Immature natural killer cell (primary cell): ENCODE measurements at regions not wholly inside any gene's neighbourhood (a gene's known extent, or its start where the extent isn't known, plus 50 kb on each side); places are given as distances from the start of the nearest gene placed in this dataset.
"Not testable (repeated sequence)": the region's sequence is repeated elsewhere in the genome, so short reads cannot be mapped to it uniquely, and the experiment has no call there.

ENCODE experiments used
- DNase-seq, 3 donors: peaks; one replicate each; pipeline ENCODE4 v3.0.0; 2022; ENCODE audit warnings: mixed read lengths in 1 of 3
- H3K27ac Mint-ChIP-seq, 6 donors: one replicate each; pipeline ENCODE4 v1.8.0; 2020; ENCODE audit warnings: mixed read lengths in 6 of 6, mild to moderate bottlenecking in 5 of 6, inconsistent platforms in 4 of 6, moderate library complexity in 3 of 6
- H3K27me3 Mint-ChIP-seq, 3 donors: one replicate each; pipeline ENCODE4 v1.8.0; 2020 to 2021; ENCODE audit warnings: low read depth in 3 of 3, mild to moderate bottlenecking in 3 of 3, mixed read lengths in 3 of 3, moderate library complexity in 3 of 3, inconsistent platforms in 1 of 3
- H3K36me3 Mint-ChIP-seq, 3 donors: one replicate each; pipeline ENCODE4 v1.8.0; 2020; ENCODE audit warnings: mixed read lengths in 3 of 3, inconsistent platforms in 2 of 3, mild to moderate bottlenecking in 2 of 3
- H3K4me1 Mint-ChIP-seq, 2 donors: one replicate each; pipeline ENCODE4 v1.8.0; 2020; ENCODE audit warnings: inconsistent platforms in 2 of 2, mild to moderate bottlenecking in 2 of 2, mixed read lengths in 2 of 2, moderate library complexity in 1 of 2
- H3K4me3 Mint-ChIP-seq, 5 donors: one replicate each; pipeline ENCODE4 v1.8.0; 2020; ENCODE audit warnings: mild to moderate bottlenecking in 5 of 5, mixed read lengths in 5 of 5, inconsistent platforms in 3 of 5, moderate library complexity in 3 of 5
- H3K9me3 Mint-ChIP-seq, 6 donors: one replicate each; pipeline ENCODE4 v1.8.0; 2020; ENCODE audit warnings: mild to moderate bottlenecking in 6 of 6, mixed read lengths in 6 of 6, inconsistent platforms in 4 of 6, moderate library complexity in 3 of 6

- not testable (repeated sequence) for H3K4me3 Mint-ChIP-seq, H3K9me3 Mint-ChIP-seq, H3K4me1 Mint-ChIP-seq, DNase-seq, H3K27me3 Mint-ChIP-seq, H3K36me3 Mint-ChIP-seq, H3K27ac Mint-ChIP-seq
These were observed 201.2 kb downstream of the RTP5 start for GRCh38 chr2:242070726-242071125.

- H3K27me3 Mint-ChIP-seq, DNase-seq, H3K9me3 Mint-ChIP-seq, H3K4me1 Mint-ChIP-seq, H3K4me3 Mint-ChIP-seq, H3K27ac Mint-ChIP-seq, H3K36me3 Mint-ChIP-seq: not testable (repeated sequence)
These were observed 201.8 kb downstream of the RTP5 start for GRCh38 chr2:242071377-242071776.

GRCh38 chr2:242071936-242072335 is 202.4 kb downstream of the RTP5 start:
- not testable (repeated sequence) for H3K4me1 Mint-ChIP-seq, DNase-seq, H3K36me3 Mint-ChIP-seq, H3K9me3 Mint-ChIP-seq, H3K4me3 Mint-ChIP-seq, H3K27ac Mint-ChIP-seq
- peaks cover 1 to 11% (median 7%) of the 10 kb centered on the region in 3 donors for H3K27me3 Mint-ChIP-seq

GRCh38 chr2:242075168-242075567 is 205.6 kb downstream of the RTP5 start:
- no peak for DNase-seq
- no peaks in the 10 kb centered on the region for H3K9me3 Mint-ChIP-seq
- no peak overlapping the region for H3K27ac Mint-ChIP-seq
- no peaks in the 10 kb centered on the region for H3K36me3 Mint-ChIP-seq
- peaks cover 3 to 23% (median 10%) of the 10 kb centered on the region in 3 donors for H3K27me3 Mint-ChIP-seq
- H3K4me1 Mint-ChIP-seq: no peaks in the 10 kb centered on the region
- H3K4me3 Mint-ChIP-seq: no peak overlapping the region

- Mint-ChIP-seq H3K4me1 (no peaks in the 10 kb centered on the region), H3K27ac (no peak overlapping the region), H3K36me3 (no peaks in the 10 kb centered on the region), H3K4me3 (no peak overlapping the region), H3K27me3 (peaks cover 3 to 23% (median 10%) of the 10 kb centered on the region in 3 donors), H3K9me3 (no peaks in the 10 kb centered on the region)
- no peak for DNase-seq
These were observed 206.2 kb downstream of the RTP5 start for GRCh38 chr2:242075696-242076095.

GRCh38 chr2:242076184-242076583 is 206.7 kb downstream of the RTP5 start:
- H3K9me3 Mint-ChIP-seq, H3K4me1 Mint-ChIP-seq, H3K36me3 Mint-ChIP-seq, DNase-seq, H3K27ac Mint-ChIP-seq, H3K4me3 Mint-ChIP-seq: not testable (repeated sequence)
- peaks cover 2 to 20% (median 10%) of the 10 kb centered on the region in 3 donors for H3K27me3 Mint-ChIP-seq

GRCh38 chr2:242078426-242078825 is 208.9 kb downstream of the RTP5 start:
- not testable (repeated sequence) for DNase-seq, H3K9me3 Mint-ChIP-seq, H3K4me1 Mint-ChIP-seq, H3K36me3 Mint-ChIP-seq, H3K4me3 Mint-ChIP-seq, H3K27ac Mint-ChIP-seq
- H3K27me3 Mint-ChIP-seq: peaks cover 3 to 16% (median 10%) of the 10 kb centered on the region in 3 donors

- H3K27me3 Mint-ChIP-seq: peaks cover 3 to 16% (median 10%) of the 10 kb centered on the region in 3 donors
These were observed 210.3 kb downstream of the RTP5 start for GRCh38 chr2:242079792-242080191.

GRCh38 chr2:242080575-242081214 is 211.2 kb downstream of the RTP5 start:
- H3K9me3 Mint-ChIP-seq, H3K36me3 Mint-ChIP-seq, H3K27ac Mint-ChIP-seq, H3K4me3 Mint-ChIP-seq, H3K4me1 Mint-ChIP-seq, DNase-seq: not testable (repeated sequence)
- peaks cover 3 to 16% (median 7%) of the 10 kb centered on the region in 3 donors for H3K27me3 Mint-ChIP-seq

More at GRCh38 chr2:242079792-242080191, 210.3 kb downstream of the RTP5 start:
- H3K4me3 Mint-ChIP-seq, H3K9me3 Mint-ChIP-seq, H3K36me3 Mint-ChIP-seq, H3K4me1 Mint-ChIP-seq, H3K27ac Mint-ChIP-seq, DNase-seq: not testable (repeated sequence)

- not testable (repeated sequence) for H3K4me3 Mint-ChIP-seq, H3K36me3 Mint-ChIP-seq, H3K27ac Mint-ChIP-seq, H3K9me3 Mint-ChIP-seq, H3K27me3 Mint-ChIP-seq, DNase-seq
- peaks cover 20 to 26% of the 10 kb centered on the region in 2 donors for H3K4me1 Mint-ChIP-seq
These were observed 214.5 kb downstream of the RTP5 start for GRCh38 chr2:242084034-242084433.

GRCh38 chr2:242085024-242085674 is 215.6 kb downstream of the RTP5 start:
- not testable (repeated sequence) for DNase-seq, H3K27ac Mint-ChIP-seq, H3K27me3 Mint-ChIP-seq, H3K9me3 Mint-ChIP-seq, H3K36me3 Mint-ChIP-seq, H3K4me3 Mint-ChIP-seq
- peaks cover 25 to 35% of the 10 kb centered on the region in 2 donors for H3K4me1 Mint-ChIP-seq

GRCh38 chr2:242085941-242086621 is 216.6 kb downstream of the RTP5 start:
- peaks cover 25 to 36% of the 10 kb centered on the region in 2 donors for H3K4me1 Mint-ChIP-seq
- peak; percentile 11 to 26 (median 15) for DNase-seq
- H3K27me3 Mint-ChIP-seq: peaks cover 0 to 9% (median 8%) of the 10 kb centered on the region in 3 donors
- H3K27ac Mint-ChIP-seq: peak overlapping the region in 3 of 6 donors; percentile 31 to 73 (median 38)
- H3K4me3 Mint-ChIP-seq: peak overlapping the region in 2 of 5 donors; percentile 31 to 41
- H3K36me3 Mint-ChIP-seq: no peaks in the 10 kb centered on the region
- H3K9me3 Mint-ChIP-seq: no peaks in the 10 kb centered on the region

GRCh38 chr2:242088044-242088443 is 218.5 kb downstream of the RTP5 start:
- H3K4me3 Mint-ChIP-seq: peak overlapping the region; percentile 68 to 90 (median 78)
- H3K9me3 Mint-ChIP-seq, DNase-seq, H3K27me3 Mint-ChIP-seq, H3K36me3 Mint-ChIP-seq: not testable (repeated sequence)
- peaks cover 25 to 36% of the 10 kb centered on the region in 2 donors for H3K4me1 Mint-ChIP-seq
- H3K27ac Mint-ChIP-seq: peak overlapping the region in 5 of 6 donors; percentile 17 to 80 (median 39)

- peak overlapping the region in 5 of 6 donors; percentile 39 to 93 (median 85) for H3K27ac Mint-ChIP-seq
- no peaks in the 10 kb centered on the region for H3K9me3 Mint-ChIP-seq
- peaks cover 25 to 36% of the 10 kb centered on the region in 2 donors for H3K4me1 Mint-ChIP-seq
- no peaks in the 10 kb centered on the region for H3K36me3 Mint-ChIP-seq
- peak; percentile 92 to 93 (median 93) for DNase-seq
- peak overlapping the region; percentile 78 to 90 (median 84) for H3K4me3 Mint-ChIP-seq
- H3K27me3 Mint-ChIP-seq: peaks cover 0 to 10% (median 7%) of the 10 kb centered on the region in 3 donors
These were observed 219.1 kb downstream of the RTP5 start for GRCh38 chr2:242088471-242089212.
